Prostate gland (tissue), 2 donors: ENCODE measurements at regions not wholly inside any gene's neighbourhood (a gene's known extent, or its start where the extent isn't known, plus 50 kb on each side); places are given as distances from the start of the nearest gene placed in this dataset.
"Not testable (repeated sequence)": the region's sequence is repeated elsewhere in the genome, so short reads cannot be mapped to it uniquely, and the experiment has no call there.

Source experiments
- DNase-seq: peaks from one replicate; pipeline ENCODE4 v3.0.0-alpha.2; 2019; ENCODE audit warnings: low spot score
- H3K27ac ChIP-seq, 2 donors: fragments of 200-600 bp; sonication (generic); 2 replicates each; pipeline ENCODE4 v1.5.1; 2017 to 2019
- H3K27me3 ChIP-seq: fragments of 200-600 bp; sonication (generic); replicated peaks from 2 replicates; pipeline ENCODE4 v1.5.1; 2019; ENCODE audit not compliant: insufficient read depth
- H3K36me3 ChIP-seq, 2 donors: fragments of 200-600 bp; sonication (generic); 1 replicate in 1 of 2; 2 replicates in 1 of 2; pipeline versions ENCODE4 v1.5.1 to v1.8.1; 2017 to 2019
- H3K4me1 ChIP-seq: fragments of 200-600 bp; sonication (generic); replicated peaks from 2 replicates; pipeline ENCODE4 v1.5.1; 2019
- H3K4me3 ChIP-seq, 2 donors: fragments of 200-600 bp; sonication (generic); 2 replicates each; pipeline ENCODE4 v1.5.1; 2017 to 2019
- H3K9me3 ChIP-seq: fragments of 200-600 bp; sonication (generic); 2 replicates; pipeline ENCODE4 v1.5.1; 2017
- CTCF ChIP-seq, 4 experiments: fragments of 200-600 bp in 2 of 4; fragments of 450-650 bp in 2 of 4; sonication (generic) in 2 of 4; IDR thresholded peaks; 1 replicate in 3 of 4; 2 replicates in 1 of 4; pipeline ENCODE4 v1.5.1; 2016 to 2019; ENCODE audit warnings: antibody characterized with exemption in 4 of 4, mild to moderate bottlenecking in 2 of 4, moderate library complexity in 2 of 4
- POLR2A ChIP-seq: fragments of 450-650 bp; IDR thresholded peaks from one replicate; pipeline ENCODE4 v1.6.1; 2016; ENCODE audit warnings: antibody characterized with exemption, mild to moderate bottlenecking
- POLR2AphosphoS5 ChIP-seq: sonication (generic); formaldehyde crosslinking; IDR thresholded peaks from one replicate; pipeline ENCODE4 v1.6.1; 2017; ENCODE audit warnings: antibody characterized with exemption
- WGBS: methylation state at CpG from one replicate; pipeline ENCODE4 v1.1.5; 2018; 5-methylcytosine and 5-hydroxymethylcytosine counted together
- intact Hi-C: fragments of 100-400 bp; cut with DNase I; formaldehyde crosslinking; loops from one replicate; pipeline ENCODE4 v1.14.2; 2022

- H3K4me1 ChIP-seq, H3K36me3 ChIP-seq, H3K27ac ChIP-seq, intact Hi-C loops, H3K4me3 ChIP-seq, H3K9me3 ChIP-seq, DNase-seq, H3K27me3 ChIP-seq: not testable (repeated sequence)
- no CpG with 5 or more reads among the region's 21 CpGs for WGBS
These were observed 84.5 kb downstream of the IDS start for GRCh38 chrX:149420566-149420965.

DNA sequence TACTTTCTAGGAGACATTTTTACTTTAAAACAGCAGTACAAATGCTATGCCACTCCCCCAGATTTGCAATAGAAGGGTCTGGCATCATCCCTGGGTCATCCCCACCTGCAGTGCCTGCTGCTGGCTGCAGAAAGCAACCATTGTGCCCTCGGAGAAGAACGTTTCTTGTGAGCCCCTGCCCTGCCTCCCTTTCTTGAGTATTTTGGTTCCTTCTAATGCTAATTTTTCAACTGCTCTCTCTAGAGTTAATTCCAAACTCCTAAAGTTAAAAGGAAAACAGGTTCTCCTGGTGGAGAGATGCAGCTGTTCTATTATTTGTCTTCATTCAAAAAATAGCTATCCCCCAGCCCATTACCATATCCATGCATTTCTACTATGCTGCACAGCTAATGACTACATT lies 107.1 kb downstream of the IDS start:
- H3K4me1 ChIP-seq = no peaks in the 10 kb centered on the region
- no peak for DNase-seq
- no peaks in the 10 kb centered on the region for H3K36me3 ChIP-seq
- H3K27me3 ChIP-seq = no peaks in the 10 kb centered on the region
- intact Hi-C loops = no loop called here
- 53% methylated on average over 2 of the region's 2 CpGs for WGBS
- TF ChIP-seq CTCF (IDR thresholded peaks at IDR 0.05) (no peak), POLR2AphosphoS5 (no peak), POLR2A (no peak)
- no peak overlapping the region for H3K4me3 ChIP-seq
- no peaks in the 10 kb centered on the region for H3K9me3 ChIP-seq
- no peak overlapping the region for H3K27ac ChIP-seq

GRCh38 chrX:149392921-149393320 lies 112.2 kb downstream of the IDS start:
- intact Hi-C loops = no loop called here

GRCh38 chrX:149383852-149384251 lies 121.3 kb downstream of the IDS start:
- Histone ChIP-seq H3K4me3 (no peak overlapping the region), H3K36me3 (no peaks in the 10 kb centered on the region), H3K27ac (no peak overlapping the region), H3K4me1 (no peaks in the 10 kb centered on the region), H3K9me3 (no peaks in the 10 kb centered on the region), H3K27me3 (no peaks in the 10 kb centered on the region)
- DNase-seq = no peak
- TF ChIP-seq CTCF (IDR thresholded peaks at IDR 0.05) = no peak
- TF ChIP-seq POLR2A = no peak
- no peak for TF ChIP-seq POLR2AphosphoS5
- intact Hi-C loops = no loop called here

More at GRCh38 chrX:149392921-149393320, 112.2 kb downstream of the IDS start:
- Histone ChIP-seq H3K27me3 (no peaks in the 10 kb centered on the region), H3K4me1 (no peaks in the 10 kb centered on the region), H3K36me3 (no peaks in the 10 kb centered on the region), H3K9me3 (no peaks in the 10 kb centered on the region), H3K27ac (no peak overlapping the region), H3K4me3 (no peak overlapping the region)
- TF ChIP-seq POLR2A = no peak
- TF ChIP-seq CTCF (IDR thresholded peaks at IDR 0.05) = no peak
- no peak for DNase-seq

DNA sequence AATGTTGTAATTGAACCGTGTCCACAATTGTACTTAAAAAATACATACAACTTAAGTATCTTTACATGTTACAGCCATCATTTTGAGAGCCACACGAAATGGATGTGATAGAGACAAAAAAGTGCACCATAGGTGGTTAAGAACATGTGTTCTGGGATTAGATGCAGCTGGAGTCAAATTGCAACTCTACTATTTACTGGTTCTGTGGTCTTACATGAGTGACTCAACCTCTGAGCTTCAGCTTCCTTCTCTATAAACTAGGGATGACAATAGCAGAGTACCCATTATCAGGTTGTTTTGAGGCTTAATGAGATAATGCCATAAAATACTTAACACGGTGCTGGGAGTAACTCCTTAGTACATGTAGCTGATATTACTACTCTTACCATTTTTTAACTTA lies 130.4 kb downstream of the IDS start:
- Histone ChIP-seq H3K9me3 (no peaks in the 10 kb centered on the region), H3K27ac (no peak overlapping the region), H3K27me3 (no peaks in the 10 kb centered on the region), H3K4me1 (no peaks in the 10 kb centered on the region), H3K36me3 (no peaks in the 10 kb centered on the region), H3K4me3 (no peak overlapping the region)
- no peak for DNase-seq
- intact Hi-C loops = no loop called here
- TF ChIP-seq POLR2A (no peak), POLR2AphosphoS5 (no peak), CTCF (IDR thresholded peaks at IDR 0.05) (no peak)
- 44% methylated on average over 3 of the region's 3 CpGs for WGBS

GRCh38 chrX:149372866-149373265 lies 132.2 kb downstream of the IDS start:
- intact Hi-C loops = no loop called here
- DNase-seq = no peak
- H3K27me3 ChIP-seq = no peaks in the 10 kb centered on the region

More at GRCh38 chrX:149372866-149373265, 132.2 kb downstream of the IDS start:
- Histone ChIP-seq H3K27ac (no peak overlapping the region), H3K36me3 (no peaks in the 10 kb centered on the region), H3K4me3 (no peak overlapping the region), H3K4me1 (no peaks in the 10 kb centered on the region), H3K9me3 (no peaks in the 10 kb centered on the region)
- TF ChIP-seq CTCF (IDR thresholded peaks at IDR 0.05) (no peak), POLR2AphosphoS5 (no peak), POLR2A (no peak)
- WGBS = 44% methylated on average over 2 of the region's 2 CpGs
